ENCODE measurements at regions not wholly inside any gene's neighbourhood (a gene's known extent, or its start where the extent isn't known, plus 50 kb on each side); places are given as distances from the start of the nearest gene placed in this dataset.

- no peak overlapping the region for H3K27ac ChIP-seq
- DNase-seq (ENCODE audit: low spot score) (no peak), ATAC-seq (ENCODE audit: insufficient number of reproducible peaks, low FRiP score, low read depth) (no peak)
- no peak overlapping the region for H3K4me3 ChIP-seq
- no peaks in the 10 kb centered on the region for H3K4me1 ChIP-seq (ENCODE audit: control insufficient read depth in 1 of 2, low read depth in 2 of 2)
- no peaks in the 10 kb centered on the region for H3K27me3 ChIP-seq (replicated peaks; ENCODE audit: insufficient read depth)
- H3K36me3 ChIP-seq = no peaks in the 10 kb centered on the region
- no peak for TF ChIP-seq CTCF (IDR thresholded peaks at IDR 0.05)
- H3K9me3 ChIP-seq = no peaks in the 10 kb centered on the region
Measured at GRCh38 chr5:158302029-158302428, 443.1 kb upstream of the CLINT1 start.

- no peak for TF ChIP-seq CTCF (IDR thresholded peaks at IDR 0.05)
- no peak overlapping the region for H3K4me3 ChIP-seq
- H3K9me3 ChIP-seq = no peaks in the 10 kb centered on the region
- no peaks in the 10 kb centered on the region for H3K4me1 ChIP-seq (ENCODE audit: control insufficient read depth in 1 of 2, low read depth in 2 of 2)
- no peaks in the 10 kb centered on the region for H3K27me3 ChIP-seq (replicated peaks; ENCODE audit: insufficient read depth)
- ATAC-seq (ENCODE audit: insufficient number of reproducible peaks, low FRiP score, low read depth) = no peak
- no peaks in the 10 kb centered on the region for H3K36me3 ChIP-seq
- no peak overlapping the region for H3K27ac ChIP-seq
- DNase-seq (ENCODE audit: low spot score) = no peak
Measured at GRCh38 chr5:158301186-158301585, 442.2 kb upstream of the CLINT1 start.

GRCh38 chr5:158300256-158300655, 441.3 kb upstream of the CLINT1 start:
- Histone ChIP-seq H3K36me3 (no peaks in the 10 kb centered on the region), H3K27ac (no peak overlapping the region), H3K4me1 (ENCODE audit: control insufficient read depth in 1 of 2, low read depth in 2 of 2) (no peaks in the 10 kb centered on the region), H3K4me3 (no peak overlapping the region), H3K27me3 (replicated peaks; ENCODE audit: insufficient read depth) (no peaks in the 10 kb centered on the region), H3K9me3 (no peaks in the 10 kb centered on the region)
- ATAC-seq (ENCODE audit: insufficient number of reproducible peaks, low FRiP score, low read depth) (no peak), DNase-seq (ENCODE audit: low spot score) (no peak)
- TF ChIP-seq CTCF (IDR thresholded peaks at IDR 0.05) = no peak

GRCh38 chr5:158297002-158297527, 438.1 kb upstream of the CLINT1 start:
- DNase-seq (ENCODE audit: low spot score) (no peak), ATAC-seq (ENCODE audit: insufficient number of reproducible peaks, low FRiP score, low read depth) (no peak)
- Histone ChIP-seq H3K27me3 (replicated peaks; ENCODE audit: insufficient read depth) (no peaks in the 10 kb centered on the region), H3K27ac (no peak overlapping the region), H3K4me3 (no peak overlapping the region), H3K4me1 (ENCODE audit: control insufficient read depth in 1 of 2, low read depth in 2 of 2) (no peaks in the 10 kb centered on the region), H3K36me3 (no peaks in the 10 kb centered on the region), H3K9me3 (no peaks in the 10 kb centered on the region)
- TF ChIP-seq CTCF (IDR thresholded peaks at IDR 0.05) = no peak

GRCh38 chr5:158294701-158295100, 435.8 kb upstream of the CLINT1 start:
- ATAC-seq (ENCODE audit: insufficient number of reproducible peaks, low FRiP score, low read depth) (no peak), DNase-seq (ENCODE audit: low spot score) (no peak)

More at GRCh38 chr5:158294701-158295100, 435.8 kb upstream of the CLINT1 start:
- Histone ChIP-seq H3K27ac (no peak overlapping the region), H3K36me3 (no peaks in the 10 kb centered on the region), H3K4me1 (ENCODE audit: control insufficient read depth in 1 of 2, low read depth in 2 of 2) (no peaks in the 10 kb centered on the region), H3K27me3 (replicated peaks; ENCODE audit: insufficient read depth) (no peaks in the 10 kb centered on the region), H3K9me3 (no peaks in the 10 kb centered on the region), H3K4me3 (no peak overlapping the region)
- no peak for TF ChIP-seq CTCF (IDR thresholded peaks at IDR 0.05)
